Caco-2 (cell line): ENCODE measurements at regions not wholly inside any gene's neighbourhood (a gene's known extent, or its start where the extent isn't known, plus 50 kb on each side); places are given as distances from the start of the nearest gene placed in this dataset.

Experiments used
- BruUV-seq: library from RNA; stranded (reverse); fragments of 400-500 nt; replicated peaks from 2 replicates; lab custom pipeline; 2021; lab: Mats Ljungman, UMichigan
- CTCF ChIA-PET: fragments of 300-600 bp; sonication (Branson Sonifier 250); formaldehyde crosslinking; loops from one replicate; lab custom pipeline; 2022; ENCODE audit warnings: antibody characterized with exemption; lab: Charles Lee
- POLR2A ChIA-PET: fragments of 300-600 bp; sonication (Branson Sonifier 250); formaldehyde crosslinking; loops from one replicate; lab custom pipeline; 2022; ENCODE audit warnings: antibody characterized with exemption; lab: Charles Lee
- DNase-seq, 2 experiments: peaks; one replicate each; pipeline versions ENCODE4 v3.0.0 to v3.0.0-alpha.2; 2020 to 2022
- H3K27me3 ChIP-seq: replicated peaks from 2 replicates; pipeline ENCODE4 v1.6.0; 2011; ENCODE audit warnings: low read length; ENCODE audit not compliant: control insufficient read depth, insufficient read depth
- H3K36me3 ChIP-seq: 2 replicates; pipeline ENCODE4 v1.5.1; 2011; ENCODE audit warnings: low read length; ENCODE audit not compliant: control insufficient read depth, insufficient read depth
- H3K4me1 ChIP-seq: fragments of 250-450 bp; sonication (Bioruptor Pico); 2 replicates; pipeline ENCODE4 v1.5.1; 2020; ENCODE audit warnings: mild to moderate bottlenecking
- H3K4me3 ChIP-seq: 2 replicates; pipeline ENCODE4 v1.5.1; 2011; ENCODE audit warnings: low read depth, mild to moderate bottlenecking, control low read depth, low read length
- H3K9me3 ChIP-seq: fragments of 250-450 bp; sonication (Bioruptor Pico); 2 replicates; pipeline ENCODE4 v1.5.1; 2020; ENCODE audit warnings: mild to moderate bottlenecking, moderate library complexity
- H3K27ac Mint-ChIP-seq: one replicate; pipeline ENCODE4 v1.8.0; 2022; ENCODE audit warnings: mixed read lengths; ENCODE audit not compliant: unreplicated experiment
- H3K27me3 Mint-ChIP-seq: one replicate; pipeline ENCODE4 v1.8.0; 2022; ENCODE audit warnings: mixed read lengths; ENCODE audit not compliant: insufficient read depth, unreplicated experiment
- H3K36me3 Mint-ChIP-seq: one replicate; pipeline ENCODE4 v1.8.0; 2022; ENCODE audit warnings: mild to moderate bottlenecking, mixed read lengths; ENCODE audit not compliant: insufficient read depth, unreplicated experiment
- H3K4me1 Mint-ChIP-seq: one replicate; pipeline ENCODE4 v1.8.0; 2022; ENCODE audit warnings: low read depth, mixed read lengths; ENCODE audit not compliant: unreplicated experiment
- H3K4me3 Mint-ChIP-seq: one replicate; pipeline ENCODE4 v1.8.0; 2022; ENCODE audit warnings: mild to moderate bottlenecking, moderate library complexity, mixed read lengths; ENCODE audit not compliant: unreplicated experiment
- H3K9me3 Mint-ChIP-seq: one replicate; pipeline ENCODE4 v1.8.0; 2022; ENCODE audit warnings: mixed read lengths; ENCODE audit not compliant: unreplicated experiment
- CTCF ChIP-seq, 2 experiments: fragments of 200-600 bp in 1 of 2; IDR thresholded peaks; 1 replicate in 1 of 2; 2 replicates in 1 of 2; pipeline versions ENCODE4 v1.5.1 to v1.8.0; 2011 to 2022; ENCODE audit warnings: antibody characterized with exemption in 1 of 2, control low read depth in 1 of 2, inconsistent platforms in 1 of 2, low read depth in 1 of 2, low read length in 1 of 2, mild to moderate bottlenecking in 1 of 2, moderate library complexity in 1 of 2; ENCODE audit not compliant: insufficient read depth in 1 of 2, severe bottlenecking in 1 of 2, unreplicated experiment in 1 of 2
- intact Hi-C: fragments of 100-400 bp; cut with micrococcal nuclease; formaldehyde crosslinking; loops from one replicate; pipeline ENCODE4 v1.10.0; 2022; ENCODE audit not compliant: unreplicated experiment

- H3K36me3 Mint-ChIP-seq: peaks cover 9% of the 10 kb centered on the region
- Histone ChIP-seq H3K36me3 (no peaks in the 10 kb centered on the region), H3K9me3 (0 out of 2 replicates have a peak, but pooled peaks cover 4% of the 10 kb centered on the region), H3K27me3 (no peaks in the 10 kb centered on the region), H3K4me3 (no peak overlapping the region), H3K4me1 (no peaks in the 10 kb centered on the region)
- BruUV-seq: no TSS peak
- no peak for DNase-seq
- ChIA-PET POLR2A (no interaction called here), CTCF (no interaction called here)
- intact Hi-C loops: no loop called here
- H3K27ac Mint-ChIP-seq: no peak overlapping the region
- H3K27me3 Mint-ChIP-seq: peaks cover 4% of the 10 kb centered on the region
- H3K9me3 Mint-ChIP-seq: peaks cover 20% of the 10 kb centered on the region
- H3K4me1 Mint-ChIP-seq: no peaks in the 10 kb centered on the region
- H3K4me3 Mint-ChIP-seq: no peak overlapping the region
- no peak for TF ChIP-seq CTCF (IDR thresholded peaks at IDR 0.05; ENCODE audit: insufficient read depth in 1 of 2, low read depth in 1 of 2, low read length in 1 of 2, severe bottlenecking in 1 of 2, unreplicated experiment in 1 of 2)
Observed at GRCh38 chr20:61027218-61027617, 224.8 kb upstream of the CDH4 start.

- intact Hi-C loops: no loop called here
- ChIA-PET POLR2A (no interaction called here), CTCF (no interaction called here)
- Mint-ChIP-seq H3K27me3 (peaks cover 3% of the 10 kb centered on the region), H3K27ac (no peak overlapping the region), H3K9me3 (peaks cover 20% of the 10 kb centered on the region), H3K4me1 (no peaks in the 10 kb centered on the region), H3K4me3 (no peak overlapping the region), H3K36me3 (peaks cover 9% of the 10 kb centered on the region)
- no peak for TF ChIP-seq CTCF (IDR thresholded peaks at IDR 0.05; ENCODE audit: insufficient read depth in 1 of 2, low read depth in 1 of 2, low read length in 1 of 2, severe bottlenecking in 1 of 2, unreplicated experiment in 1 of 2)
- Histone ChIP-seq H3K4me3 (no peak overlapping the region), H3K4me1 (no peaks in the 10 kb centered on the region), H3K27me3 (no peaks in the 10 kb centered on the region), H3K36me3 (no peaks in the 10 kb centered on the region), H3K9me3 (0 out of 2 replicates have a peak, but pooled peaks cover 4% of the 10 kb centered on the region)
- BruUV-seq: no TSS peak
- DNase-seq: no peak
Observed at GRCh38 chr20:61030130-61030529, 221.9 kb upstream of the CDH4 start.

- no peak for TF ChIP-seq CTCF (IDR thresholded peaks at IDR 0.05; ENCODE audit: insufficient read depth in 1 of 2, low read depth in 1 of 2, low read length in 1 of 2, severe bottlenecking in 1 of 2, unreplicated experiment in 1 of 2)
- Mint-ChIP-seq H3K27ac (no peak overlapping the region), H3K27me3 (peaks cover 3% of the 10 kb centered on the region), H3K4me1 (no peaks in the 10 kb centered on the region), H3K9me3 (peaks cover 20% of the 10 kb centered on the region), H3K4me3 (no peak overlapping the region), H3K36me3 (peaks cover 9% of the 10 kb centered on the region)
- H3K27me3 ChIP-seq: no peaks in the 10 kb centered on the region
- intact Hi-C loops: no loop called here
- 0 out of 2 replicates have a peak, but pooled peaks cover under 1% of the 10 kb centered on the region for H3K9me3 ChIP-seq
- no peak overlapping the region for H3K4me3 ChIP-seq
- BruUV-seq: no TSS peak
- CTCF ChIA-PET: no interaction called here
- no peak for DNase-seq
- H3K4me1 ChIP-seq: no peaks in the 10 kb centered on the region
- POLR2A ChIA-PET: no interaction called here
- H3K36me3 ChIP-seq: no peaks in the 10 kb centered on the region
Observed at GRCh38 chr20:61031101-61031830, 220.8 kb upstream of the CDH4 start.
